ENCODE measurements at regions not wholly inside any gene's neighbourhood (a gene's known extent, or its start where the extent isn't known, plus 50 kb on each side); places are given as distances from the start of the nearest gene placed in this dataset.
"Not testable (repeated sequence)": the region's sequence is repeated elsewhere in the genome, so short reads cannot be mapped to it uniquely, and the experiment has no call there.

GRCh38 chr12:93223440-93224426, 154.0 kb upstream of the NUDT4 start:
- no peak for DNase-seq

DNA sequence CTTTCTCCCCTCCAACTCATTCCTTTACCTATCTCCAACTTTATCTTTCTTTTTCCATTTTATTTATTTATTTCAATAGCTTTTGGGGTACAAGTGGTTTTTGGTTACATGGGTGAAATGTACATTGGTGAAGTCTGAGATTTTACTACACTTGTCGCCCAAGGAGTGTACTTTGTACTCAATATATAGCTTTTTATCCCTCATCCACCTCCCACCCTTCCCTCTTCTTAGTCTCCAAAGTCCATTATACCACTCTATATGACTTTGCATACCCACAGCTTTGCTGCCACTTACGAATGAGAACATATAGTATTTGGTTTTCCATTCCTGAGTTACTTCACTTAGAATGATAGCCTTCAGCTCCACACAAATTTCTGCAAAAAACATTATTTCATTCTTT, 152.6 kb upstream of the NUDT4 start:
- DNase-seq: no peak

DNA sequence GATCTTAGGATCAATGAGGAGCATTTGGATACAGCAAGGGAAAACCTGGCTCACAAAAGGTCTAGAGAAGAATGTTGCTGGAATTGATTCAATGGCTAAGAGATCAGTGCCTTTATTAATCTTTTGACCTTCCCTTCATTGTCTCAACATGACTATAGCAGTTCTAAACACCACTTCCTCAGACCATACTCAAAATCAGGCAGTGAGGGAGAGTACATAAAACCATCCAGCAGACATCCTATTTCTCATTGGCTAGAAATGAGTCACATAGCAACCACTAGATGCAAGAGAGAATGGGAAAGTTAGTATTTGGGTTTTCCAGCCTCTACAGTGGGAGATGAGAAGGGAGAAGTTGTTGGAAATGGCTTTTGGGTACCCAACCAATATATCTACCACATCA, 151.4 kb upstream of the NUDT4 start:
- DNase-seq: no peak

DNA sequence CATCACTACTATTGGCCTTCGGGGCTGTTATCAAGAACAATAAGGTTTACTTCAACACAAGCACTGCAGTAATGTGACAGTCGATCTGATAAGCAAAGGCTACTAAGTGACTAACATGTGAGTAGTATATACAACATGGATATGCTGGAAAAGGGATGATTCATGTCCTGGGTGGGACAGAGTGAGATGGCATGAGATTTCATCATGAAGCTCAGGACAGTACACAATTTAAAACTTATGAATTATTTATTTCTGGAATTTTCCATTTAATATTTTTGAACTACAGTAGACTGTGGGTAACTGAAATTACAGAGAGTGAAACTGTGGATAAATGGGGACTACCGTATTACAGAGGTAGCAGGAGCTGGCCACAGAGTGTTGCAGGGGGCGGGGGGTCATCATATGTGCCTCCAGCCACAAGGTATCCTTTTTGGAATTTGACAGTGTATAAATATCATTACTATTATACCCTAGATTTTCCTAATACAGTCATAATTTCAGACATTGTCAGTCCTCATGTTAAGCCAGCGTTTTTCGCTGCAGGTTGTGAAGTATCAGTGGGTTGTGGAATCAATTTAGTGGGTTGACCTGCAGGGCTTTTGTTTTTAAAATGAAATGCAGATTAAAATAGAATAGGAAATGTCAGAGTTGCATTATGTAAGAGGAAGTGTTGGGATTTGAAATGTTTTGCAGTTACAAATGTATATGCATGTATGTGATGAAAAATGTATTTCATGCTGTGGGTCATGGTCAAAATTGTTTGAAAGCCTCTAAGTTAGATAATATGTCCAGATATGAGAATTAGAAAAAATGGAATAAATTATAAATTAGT, 148.0 kb upstream of the NUDT4 start:
- no peak for DNase-seq

DNA sequence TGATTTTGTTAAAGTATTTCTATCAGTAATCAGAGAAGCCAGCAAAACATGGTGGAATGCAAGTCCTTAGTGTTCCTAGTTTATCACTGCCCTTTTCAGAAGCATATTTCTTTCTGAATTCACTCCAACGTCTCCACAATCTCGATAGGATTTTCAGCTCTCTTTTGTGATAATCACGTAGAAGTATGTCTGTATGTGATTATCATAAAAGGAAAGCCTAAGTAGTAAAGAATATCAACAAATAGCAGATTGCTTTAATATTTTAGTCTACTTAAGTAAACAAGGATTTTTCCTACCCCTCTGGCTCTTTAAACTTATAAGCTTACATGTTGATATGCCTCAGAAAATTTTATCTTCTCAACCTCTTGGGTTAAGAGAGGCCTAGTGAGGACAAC, 147.4 kb upstream of the NUDT4 start:
- no peak for DNase-seq

DNA sequence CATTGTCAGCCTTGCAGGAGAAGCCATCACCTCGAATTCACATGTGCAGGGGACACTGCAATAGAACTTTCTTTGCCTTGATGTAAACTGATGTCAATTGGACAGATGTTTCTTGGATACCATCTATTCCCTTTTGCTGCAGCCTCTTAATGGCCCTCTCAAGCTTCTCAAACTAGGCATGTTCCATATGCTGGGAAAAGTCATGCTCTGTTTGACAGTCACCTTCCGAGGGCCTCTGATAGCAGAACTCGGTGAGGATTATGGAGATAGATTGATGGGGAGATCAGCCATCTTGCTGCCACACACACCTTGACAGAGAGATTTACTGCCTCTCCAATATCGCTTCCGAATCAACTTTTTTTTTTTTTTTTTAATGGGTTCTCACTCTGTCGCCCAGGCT, 145.8 kb upstream of the NUDT4 start:
- no peak for DNase-seq

GRCh38 chr12:93234641-93235040, 143.1 kb upstream of the NUDT4 start:
- DNase-seq: no peak

GRCh38 chr12:93235881-93236280, 141.8 kb upstream of the NUDT4 start:
- DNase-seq: no peak

DNA sequence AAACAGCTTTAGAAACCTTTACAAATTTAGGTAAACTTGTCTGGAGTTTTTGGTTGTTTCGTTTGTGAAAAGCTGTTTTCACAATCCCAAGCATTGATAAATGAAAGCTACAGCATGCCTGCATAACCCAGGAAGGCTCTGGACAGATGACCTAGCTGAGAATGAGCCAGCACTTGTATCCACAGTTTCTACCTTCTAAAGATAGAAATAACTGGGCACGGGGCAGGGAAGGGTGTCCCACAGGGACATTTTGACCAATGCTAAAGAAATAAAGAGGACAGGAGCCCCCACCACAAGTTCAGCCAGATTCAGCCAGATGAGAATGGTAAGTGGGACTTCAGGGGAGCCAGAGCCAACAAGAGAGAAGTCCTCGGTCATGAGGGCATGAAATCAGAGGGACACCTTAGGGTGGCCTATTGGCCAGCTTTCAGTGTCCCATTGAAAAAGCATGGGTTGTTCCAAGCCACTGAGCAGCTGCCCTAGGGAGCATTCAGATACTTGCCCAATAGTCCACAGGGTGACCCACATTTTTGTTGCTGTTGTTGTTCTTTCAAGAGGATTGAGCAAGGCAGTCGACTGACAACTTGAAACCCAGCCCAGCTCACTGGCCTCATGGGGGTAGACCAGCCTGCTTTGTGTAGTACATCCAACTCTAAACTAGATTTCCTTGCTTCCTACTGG, 140.3 kb upstream of the NUDT4 start:
- DNase-seq: no peak

DNA sequence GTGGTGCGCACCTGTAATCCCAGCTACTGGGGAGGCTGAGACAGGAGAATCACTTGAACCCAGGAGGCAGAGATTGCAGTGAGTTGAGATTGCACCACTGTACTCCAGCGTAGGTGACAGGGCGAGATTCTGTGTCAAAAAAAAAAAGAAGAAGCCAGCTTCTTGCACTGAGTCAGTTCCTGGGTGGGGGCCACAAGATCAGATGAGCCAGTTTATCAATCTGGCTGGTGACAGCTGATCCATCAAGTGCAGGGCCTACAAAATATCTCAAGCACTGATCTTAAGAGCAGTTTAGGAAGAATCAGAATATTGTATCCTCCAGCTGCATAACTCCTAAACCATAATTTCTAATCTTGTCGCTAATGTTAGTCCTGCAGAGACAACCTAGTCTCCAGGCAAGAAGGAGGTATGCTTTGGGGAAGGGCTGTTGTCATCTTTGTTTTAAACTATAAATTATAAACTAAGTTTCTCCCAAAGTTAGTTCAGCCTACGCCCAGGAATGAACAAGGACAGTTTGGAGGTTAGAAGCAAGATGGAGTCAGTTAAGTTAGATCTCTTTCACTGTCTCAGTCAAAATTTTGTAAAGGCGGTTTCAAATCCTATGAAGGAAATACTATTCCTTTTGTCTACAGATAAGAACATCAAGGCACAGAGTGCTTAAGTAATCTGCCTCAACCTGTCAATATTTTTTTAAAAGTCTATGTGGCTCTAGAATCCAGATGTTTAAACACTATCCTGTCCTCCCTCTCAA, 139.0 kb upstream of the NUDT4 start:
- not testable (repeated sequence) for DNase-seq

DNA sequence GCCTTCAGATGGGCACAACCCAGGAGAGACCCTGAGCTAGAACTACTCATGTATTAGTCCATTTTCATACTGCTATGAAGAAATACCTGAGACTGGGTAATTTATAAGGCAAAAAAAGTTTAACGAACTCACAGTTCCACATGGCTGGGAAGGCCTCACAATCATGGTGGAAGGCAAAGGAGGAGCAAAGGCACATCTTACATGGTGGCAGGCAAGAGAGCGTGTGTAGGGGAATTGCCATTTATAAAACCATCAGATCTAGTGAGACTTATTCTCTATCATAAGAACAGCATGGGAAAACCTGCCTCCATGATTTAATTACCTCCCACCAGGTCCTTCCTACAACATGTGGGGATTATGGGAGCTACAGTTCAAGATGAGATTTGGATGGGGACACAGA, 137.9 kb upstream of the NUDT4 start:
- DNase-seq: not testable (repeated sequence)

- DNase-seq: no peak
Observed at GRCh38 chr12:93242154-93242972, 135.4 kb upstream of the NUDT4 start.

DNA sequence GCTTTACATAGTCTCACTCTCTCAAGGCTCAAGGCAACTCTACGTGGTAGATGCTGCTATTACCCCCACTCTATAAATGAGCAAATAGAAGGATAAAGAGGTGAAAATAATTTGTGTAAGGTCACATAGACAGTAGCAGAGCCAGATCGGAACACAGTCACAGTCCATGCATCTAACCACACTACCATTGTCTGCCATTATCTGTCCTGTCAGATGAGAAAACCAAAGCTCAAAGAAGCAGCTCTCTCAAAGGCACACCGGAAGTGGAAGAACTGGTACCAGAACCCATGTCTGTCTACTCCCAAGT, 134.4 kb upstream of the NUDT4 start:
- DNase-seq: no peak

GRCh38 chr12:93243689-93244513, 133.8 kb upstream of the NUDT4 start:
- no peak for DNase-seq

GRCh38 chr12:93244514-93245077, 133.1 kb upstream of the NUDT4 start:
- DNase-seq: no peak

DNA sequence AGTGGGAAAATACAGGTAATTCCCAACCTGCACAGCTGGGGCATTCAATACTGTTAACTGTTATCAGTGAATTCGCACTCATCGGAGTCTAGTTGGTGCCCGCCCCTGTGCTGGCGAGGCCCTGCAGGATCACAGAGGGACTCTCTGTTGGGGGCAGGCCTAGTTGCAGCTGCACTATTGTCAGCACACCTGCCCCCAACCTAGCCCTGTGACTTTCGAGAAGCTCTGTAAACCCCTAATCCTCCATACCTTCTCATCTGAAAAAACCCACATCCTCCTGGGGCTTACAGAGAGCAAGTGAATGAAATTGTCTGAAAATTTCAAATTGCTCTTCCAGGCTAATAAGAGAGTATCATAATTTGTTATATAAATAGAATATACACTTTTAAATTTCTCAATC, 132.2 kb upstream of the NUDT4 start:
- DNase-seq: no peak

DNA sequence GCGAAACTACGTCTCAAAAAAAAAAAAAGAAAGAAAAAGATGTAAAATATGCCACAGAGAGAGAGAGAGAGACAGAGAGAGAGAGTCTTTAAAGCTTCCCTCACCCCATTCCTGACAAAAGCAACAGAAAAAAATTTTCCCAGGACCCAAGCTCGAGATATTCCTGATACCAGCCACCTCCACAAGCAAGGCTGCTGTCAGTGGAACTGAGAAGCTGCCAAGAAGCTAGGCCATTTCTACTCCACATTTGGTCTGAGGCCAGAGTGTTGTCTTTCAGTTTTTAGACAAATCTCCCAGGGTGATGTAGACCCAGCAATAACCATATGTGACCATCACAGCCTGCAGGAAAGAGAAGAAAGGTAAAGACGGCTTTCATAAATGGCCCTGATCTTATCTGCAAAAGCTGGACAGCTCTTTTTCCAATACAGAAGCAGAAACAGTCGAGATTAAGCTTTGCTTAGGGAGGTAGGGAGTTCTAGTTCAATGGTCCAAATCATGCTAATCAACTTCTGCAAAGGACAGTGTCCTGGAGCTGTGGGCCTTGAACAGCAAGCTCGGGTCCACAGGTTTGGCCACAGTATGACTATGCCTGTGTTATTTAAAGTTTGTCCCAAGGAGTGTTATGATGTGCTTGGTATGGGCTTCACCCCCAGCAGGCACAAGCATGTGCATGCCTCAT, 130.3 kb upstream of the NUDT4 start:
- DNase-seq: no peak

DNA sequence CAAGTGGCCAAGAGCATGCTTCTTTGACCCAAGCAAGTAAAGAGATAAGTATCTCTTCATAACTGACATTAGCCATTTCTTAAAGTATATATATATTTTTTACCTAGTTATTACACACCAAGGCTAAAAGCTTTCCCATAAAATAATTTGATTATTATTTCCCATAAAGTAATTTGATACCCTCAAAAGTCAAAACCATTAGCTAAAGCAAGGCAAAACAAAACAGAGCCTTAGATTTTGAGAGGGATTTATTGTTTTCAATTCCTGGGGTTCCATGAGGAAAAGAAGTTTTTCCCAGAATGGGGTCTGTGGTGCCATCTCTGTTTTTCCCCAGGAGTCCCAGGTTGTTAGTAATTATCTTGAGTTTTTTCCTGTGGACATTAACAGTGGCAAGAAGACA, 125.5 kb upstream of the NUDT4 start:
- DNase-seq: no peak

DNA sequence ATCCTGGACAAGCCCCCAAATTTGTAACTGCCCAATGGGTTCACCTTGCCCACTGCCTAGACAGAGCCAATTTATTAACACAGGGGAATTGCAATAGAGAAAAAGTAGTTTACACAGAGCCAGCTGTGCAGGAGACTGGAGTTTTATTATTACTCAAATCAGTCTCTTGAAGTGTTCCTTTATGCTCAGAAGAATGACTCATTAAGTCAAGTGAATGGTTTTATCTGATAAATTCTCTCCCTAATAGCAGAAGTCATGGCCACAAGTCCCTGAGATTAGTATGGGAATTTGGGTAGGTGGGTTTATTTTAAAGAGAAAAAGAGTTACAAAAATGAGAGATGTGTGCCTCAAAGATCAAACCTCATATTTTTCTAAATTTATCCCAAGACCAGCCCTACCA, 122.8 kb upstream of the NUDT4 start:
- DNase-seq: no peak
